B cell (primary cell): ENCODE measurements at regions not wholly inside any gene's neighbourhood (a gene's known extent, or its start where the extent isn't known, plus 50 kb on each side); places are given as distances from the start of the nearest gene placed in this dataset.

Experiments used
- ATAC-seq: fragments of 200-7000 bp; cut with Tn5 transposase; one replicate; pipeline ENCODE4 v1.10.0; 2021; ENCODE audit warnings: low read depth, mild to moderate bottlenecking, moderate number of reproducible peaks, moderate library complexity
- CTCF ChIA-PET: fragments of 350-600 bp; sonication (Branson Sonifier 250); formaldehyde crosslinking; loops from one replicate; lab custom pipeline; 2021; ENCODE audit warnings: antibody characterized with exemption, inconsistent platforms; lab: Charles Lee
- POLR2A ChIA-PET: fragments of 350-600 bp; sonication (Branson Sonifier 250); formaldehyde crosslinking; loops from one replicate; lab custom pipeline; 2021; ENCODE audit warnings: antibody characterized with exemption; lab: Charles Lee
- DNase-seq: peaks from one replicate; pipeline ENCODE4 v3.0.0; 2013
- H2AFZ ChIP-seq: 2 replicates; pipeline ENCODE4 v1.6.1; 2012; ENCODE audit warnings: mild to moderate bottlenecking, low read depth, low read length; ENCODE audit not compliant: insufficient read depth, poor library complexity, severe bottlenecking
- H3K27ac ChIP-seq, 2 donors: 1 replicate in 1 of 2; 2 replicates in 1 of 2; pipeline ENCODE4 v1.5.1; 2012 to 2013; ENCODE audit warnings: low read length in 2 of 2, mild to moderate bottlenecking in 2 of 2, moderate library complexity in 1 of 2
- H3K27me3 ChIP-seq, 4 experiments: fragments of 200-600 bp in 1 of 4; sonication (generic) in 1 of 4; replicated peaks in 1 of 4; 1 replicate in 2 of 4; 2 replicates in 2 of 4; pipeline versions ENCODE4 v1.6.1 to v1.7.0; 2013 to 2016; ENCODE audit warnings: low read length in 3 of 4, mild to moderate bottlenecking in 2 of 4, mixed read lengths in 1 of 4, moderate library complexity in 1 of 4; ENCODE audit not compliant: insufficient read depth in 4 of 4, control insufficient read depth in 3 of 4; ENCODE audit errors: control extremely low read depth in 1 of 4
- H3K36me3 ChIP-seq, 2 experiments: replicated peaks in 1 of 2; 1 replicate in 1 of 2; 2 replicates in 1 of 2; pipeline versions ENCODE4 v1.6.1 to v1.7.1; 2013; ENCODE audit warnings: low read length in 1 of 2; ENCODE audit not compliant: insufficient read depth in 2 of 2, control insufficient read depth in 1 of 2; ENCODE audit errors: control extremely low read depth in 1 of 2, extremely low read depth in 1 of 2
- H3K4me1 ChIP-seq, 2 donors: fragments of 200-600 bp in 1 of 2; sonication (generic) in 1 of 2; 1 replicate in 1 of 2; 2 replicates in 1 of 2; pipeline versions ENCODE4 v1.5.1 to v1.6.1; 2013 to 2017; ENCODE audit warnings: low read length in 2 of 2; ENCODE audit not compliant: control insufficient read depth in 2 of 2, insufficient read depth in 2 of 2
- H3K4me2 ChIP-seq: replicated peaks from 2 replicates; pipeline ENCODE3; 2012; ENCODE audit warnings: mild to moderate bottlenecking, low read depth, low read length; ENCODE audit not compliant: poor library complexity, severe bottlenecking
- H3K4me3 ChIP-seq, 5 experiments: fragments of 200-600 bp in 1 of 5; sonication (generic) in 1 of 5; 1 replicate in 3 of 5; 2 replicates in 2 of 5; pipeline versions ENCODE4 v1.5.1 to v1.7.0; 2011 to 2016; ENCODE audit warnings: low read length in 4 of 5, mild to moderate bottlenecking in 4 of 5, low read depth in 2 of 5, control low read depth in 1 of 5, moderate library complexity in 1 of 5; ENCODE audit not compliant: insufficient read depth in 1 of 5; ENCODE audit errors: control extremely low read depth in 1 of 5, extremely low read depth in 1 of 5
- H3K79me2 ChIP-seq: fragments of 200-600 bp; sonication (generic); one replicate; pipeline ENCODE4 v1.6.0; 2016; ENCODE audit warnings: low read length; ENCODE audit not compliant: control insufficient read depth, insufficient read depth
- H3K9ac ChIP-seq: fragments of 200-600 bp; sonication (generic); 2 replicates; pipeline ENCODE4 v1.6.1; 2017; ENCODE audit warnings: mild to moderate bottlenecking, low read length, moderate library complexity
- H3K9me3 ChIP-seq, 3 donors: one replicate each; pipeline versions ENCODE4 v1.6.1 to v1.7.1; 2013; ENCODE audit warnings: low read length in 2 of 3; ENCODE audit not compliant: control insufficient read depth in 2 of 3, insufficient read depth in 1 of 3; ENCODE audit errors: control extremely low read depth in 1 of 3
- H4K20me1 ChIP-seq: 2 replicates; pipeline ENCODE4 v1.6.0; 2012; ENCODE audit warnings: mild to moderate bottlenecking, low read length; ENCODE audit not compliant: insufficient read depth, control insufficient read depth, poor library complexity, severe bottlenecking
- H3K27ac Mint-ChIP-seq: one replicate; pipeline ENCODE4 v1.8.0; 2021; ENCODE audit warnings: mixed read lengths
- H3K27me3 Mint-ChIP-seq: one replicate; pipeline ENCODE4 v1.8.0; 2021; ENCODE audit warnings: mixed read lengths
- H3K4me1 Mint-ChIP-seq: one replicate; pipeline ENCODE4 v1.8.0; 2021; ENCODE audit warnings: mixed read lengths
- H3K4me3 Mint-ChIP-seq: one replicate; pipeline ENCODE4 v1.8.0; 2021; ENCODE audit warnings: mixed read lengths
- H3K9me3 Mint-ChIP-seq: one replicate; pipeline ENCODE4 v1.8.0; 2022; ENCODE audit warnings: mixed read lengths; ENCODE audit not compliant: insufficient read depth
- CTCF ChIP-seq: fragments of 200-600 bp; IDR thresholded peaks from one replicate; pipeline ENCODE4 v1.8.0; 2022; ENCODE audit warnings: antibody characterized with exemption, mild to moderate bottlenecking
- EZH2 ChIP-seq: IDR thresholded peaks from 2 replicates; pipeline ENCODE4 v1.6.1; 2012; ENCODE audit warnings: borderline replicate concordance, low read depth, mild to moderate bottlenecking, moderate library complexity, low read length; ENCODE audit not compliant: insufficient read depth, poor library complexity, severe bottlenecking
- WGBS: methylation state at CpG from one replicate; pipeline ENCODE4 v1.1.5; 2013; ENCODE audit warnings: missing lambda C conversion rate; ENCODE audit not compliant: insufficient coverage; 5-methylcytosine and 5-hydroxymethylcytosine counted together
- intact Hi-C: fragments of 100-400 bp; cut with micrococcal nuclease; formaldehyde crosslinking; loops from one replicate; pipeline ENCODE4 v1.10.0; 2022

- H4K20me1 ChIP-seq = no peaks in the 10 kb centered on the region
- no peaks in the 10 kb centered on the region for H3K27me3 ChIP-seq
- H3K27me3 Mint-ChIP-seq = no peaks in the 10 kb centered on the region
- no peak for TF ChIP-seq CTCF
- no peak for TF ChIP-seq EZH2
- ATAC-seq (no peak), DNase-seq (no peak)
- ChIA-PET CTCF (no interaction called here), POLR2A (no interaction called here)
- no peak overlapping the region for H3K9ac ChIP-seq
- no peak overlapping the region for H2AFZ ChIP-seq
- no peaks in the 10 kb centered on the region for H3K36me3 ChIP-seq
- H3K4me2 ChIP-seq = no peak overlapping the region
- intact Hi-C loops = no loop called here
- H3K4me3 Mint-ChIP-seq = no peak overlapping the region
- no peak overlapping the region for H3K4me3 ChIP-seq
- WGBS = 100% methylated on average over 1 of the region's 3 CpGs
- no peak overlapping the region for H3K27ac ChIP-seq
- no peaks in the 10 kb centered on the region for H3K4me1 ChIP-seq
- no peaks in the 10 kb centered on the region for H3K79me2 ChIP-seq
- no peaks in the 10 kb centered on the region for H3K4me1 Mint-ChIP-seq
- H3K9me3 ChIP-seq = no peaks in the 10 kb centered on the region
- H3K9me3 Mint-ChIP-seq = peaks cover 6% of the 10 kb centered on the region
- H3K27ac Mint-ChIP-seq = no peak overlapping the region
Measured at GRCh38 chr4:52212702-52213101, 161.6 kb downstream of the SPATA18 start.

- H3K27me3 ChIP-seq = no peaks in the 10 kb centered on the region
- DNase-seq (no peak), ATAC-seq (no peak)
- no peaks in the 10 kb centered on the region for H3K36me3 ChIP-seq
- no peak for TF ChIP-seq EZH2
- no peak for TF ChIP-seq CTCF
- H4K20me1 ChIP-seq = no peaks in the 10 kb centered on the region
- H3K4me1 Mint-ChIP-seq = no peaks in the 10 kb centered on the region
- H3K27me3 Mint-ChIP-seq = peaks cover 13% of the 10 kb centered on the region
- intact Hi-C loops = no loop called here
- no peaks in the 10 kb centered on the region for H3K79me2 ChIP-seq
- no peak overlapping the region for H3K4me3 Mint-ChIP-seq
- no peaks in the 10 kb centered on the region for H3K9me3 ChIP-seq
- H3K9ac ChIP-seq = no peak overlapping the region
- CTCF ChIA-PET = no interaction called here
- WGBS = no CpG with 5 or more reads among the region's 3 CpGs
- H2AFZ ChIP-seq = no peak overlapping the region
- no peak overlapping the region for H3K4me3 ChIP-seq
- H3K27ac ChIP-seq = no peak overlapping the region
- POLR2A ChIA-PET = no interaction called here
- no peaks in the 10 kb centered on the region for H3K4me1 ChIP-seq
- no peak overlapping the region for H3K27ac Mint-ChIP-seq
- H3K9me3 Mint-ChIP-seq = no peaks in the 10 kb centered on the region
- no peak overlapping the region for H3K4me2 ChIP-seq
Measured at GRCh38 chr4:52231526-52231925, 180.4 kb downstream of the SPATA18 start.
